Skeletal muscle satellite cell (primary cell): ENCODE measurements at regions not wholly inside any gene's neighbourhood (a gene's known extent, or its start where the extent isn't known, plus 50 kb on each side); places are given as distances from the start of the nearest gene placed in this dataset.

ENCODE experiments used
- H3K27me3 ChIP-seq: 2 replicates; pipeline ENCODE4 v1.7.0; 2013; ENCODE audit warnings: low read length; ENCODE audit not compliant: control insufficient read depth, insufficient read depth
- H3K36me3 ChIP-seq: 2 replicates; pipeline ENCODE4 v1.7.0; 2013; ENCODE audit warnings: mild to moderate bottlenecking, control low read depth, low read length; ENCODE audit not compliant: insufficient read depth
- H3K4me1 ChIP-seq: 2 replicates; pipeline ENCODE4 v1.7.0; 2013; ENCODE audit warnings: low read length; ENCODE audit not compliant: control insufficient read depth, insufficient read depth
- H3K4me2 ChIP-seq: 2 replicates; pipeline ENCODE4 v1.7.0; 2013; ENCODE audit warnings: mild to moderate bottlenecking, low read length
- H3K4me3 ChIP-seq: 2 replicates; pipeline ENCODE4 v1.7.0; 2013; ENCODE audit warnings: low read length
- H3K9ac ChIP-seq: 2 replicates; pipeline ENCODE4 v1.7.0; 2013; ENCODE audit warnings: mild to moderate bottlenecking, low read depth, low read length, moderate library complexity
- H3K9me3 ChIP-seq: replicated peaks from 2 replicates; pipeline ENCODE4 v1.7.0; 2013; ENCODE audit warnings: mild to moderate bottlenecking, control low read depth, low read length

DNA sequence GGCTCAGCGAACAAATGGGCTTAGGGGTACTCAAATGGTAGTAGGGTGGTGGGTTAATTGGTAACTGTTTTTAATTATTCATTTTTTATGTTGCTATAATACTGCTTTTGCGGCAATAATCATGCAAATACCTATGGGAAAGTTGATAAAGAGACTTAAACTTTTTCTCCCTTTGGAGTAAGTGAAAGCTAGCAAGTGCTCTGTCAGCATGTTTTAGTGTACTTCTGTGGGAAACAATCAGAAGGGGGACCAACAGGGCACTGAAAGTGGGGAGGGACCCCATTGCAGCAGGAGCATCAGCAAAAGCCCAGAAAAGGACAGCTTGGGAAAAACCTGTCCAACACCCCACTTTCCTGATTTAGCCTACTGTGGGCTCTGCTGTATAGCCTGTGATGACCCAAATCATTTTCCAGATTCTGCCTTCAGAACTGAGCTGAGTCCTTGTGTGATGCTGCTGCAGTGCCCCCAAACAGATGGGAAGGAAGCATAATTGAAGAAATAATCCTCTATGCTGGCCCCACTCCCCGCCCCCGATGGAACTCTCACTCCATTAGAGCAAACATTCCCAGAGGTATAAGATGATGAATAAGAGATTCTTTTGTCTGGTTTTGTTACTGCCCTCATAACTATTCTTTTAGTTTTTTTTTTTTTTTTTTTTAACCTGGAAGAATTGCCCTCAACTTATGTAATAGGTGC lies 322.8 kb downstream of the CD83 start:
- H3K9ac ChIP-seq = no peak overlapping the region
- no peak overlapping the region for H3K4me3 ChIP-seq
- H3K27me3 ChIP-seq = no peaks in the 10 kb centered on the region
- H3K4me1 ChIP-seq = peaks cover 4% of the 10 kb centered on the region
- H3K36me3 ChIP-seq = no peaks in the 10 kb centered on the region
- no peaks in the 10 kb centered on the region for H3K9me3 ChIP-seq
- no peak overlapping the region for H3K4me2 ChIP-seq

DNA sequence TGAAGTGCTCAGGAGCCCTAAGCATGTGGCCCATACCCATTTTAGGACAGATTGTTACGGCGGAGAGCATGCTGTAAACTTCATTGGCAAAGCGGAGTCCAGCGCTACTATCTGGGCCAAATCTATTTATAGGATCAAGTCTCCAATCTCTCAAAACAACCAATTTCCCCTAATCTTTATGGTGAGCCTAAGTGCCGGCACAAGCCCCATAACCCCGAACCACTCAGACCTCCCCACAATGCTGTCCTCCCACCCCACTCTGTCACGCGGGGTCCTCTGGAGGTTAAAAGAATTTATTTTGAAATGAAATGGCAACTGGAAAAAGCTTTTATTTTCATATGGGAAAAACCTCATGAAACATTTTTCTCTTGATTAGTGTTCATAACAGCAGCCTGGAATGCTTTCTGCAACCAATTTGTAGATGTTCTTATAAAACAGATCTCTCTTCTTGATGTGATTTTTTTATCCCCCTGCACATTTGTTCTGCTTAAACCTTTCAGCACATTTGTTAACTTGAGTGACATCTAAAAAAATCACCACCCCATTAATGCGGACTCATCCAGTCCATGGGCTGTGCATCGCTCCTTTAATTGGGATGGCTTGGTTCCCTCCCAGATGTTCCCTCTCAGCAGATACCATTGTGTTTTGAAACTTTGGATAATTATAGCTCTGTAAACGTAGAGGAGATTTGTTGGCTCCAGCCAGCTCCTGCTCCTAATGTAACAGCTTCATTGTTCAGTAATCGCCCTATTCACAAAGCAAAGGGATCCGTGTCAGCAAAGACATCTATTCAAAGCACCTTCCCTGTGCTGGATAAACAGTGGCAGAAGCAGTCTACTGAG lies 323.6 kb downstream of the CD83 start:
- Histone ChIP-seq H3K36me3 (no peaks in the 10 kb centered on the region), H3K9me3 (no peaks in the 10 kb centered on the region), H3K4me1 (peaks cover 4% of the 10 kb centered on the region), H3K27me3 (no peaks in the 10 kb centered on the region), H3K4me3 (no peak overlapping the region), H3K4me2 (no peak overlapping the region), H3K9ac (no peak overlapping the region)

DNA sequence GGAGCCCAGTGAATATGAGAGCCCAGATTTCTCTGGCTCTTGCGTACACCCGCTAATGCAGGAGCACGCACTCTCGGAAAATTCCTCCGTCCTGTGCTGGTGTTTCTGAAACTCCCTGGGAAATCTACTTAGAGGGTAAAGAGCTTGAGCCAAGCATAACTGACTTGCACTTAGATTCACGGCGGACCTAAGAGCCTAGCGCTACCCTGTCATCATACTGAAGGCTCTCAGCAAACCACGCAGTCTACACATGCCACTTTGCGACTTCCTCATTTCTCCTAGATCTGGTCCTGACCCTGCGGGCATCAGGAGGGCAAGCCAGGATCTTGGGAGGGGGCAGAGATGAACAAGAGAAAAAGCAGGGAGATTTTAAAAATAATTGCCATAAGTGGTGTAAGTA lies 324.7 kb downstream of the CD83 start:
- H3K4me1 ChIP-seq = peaks cover 4% of the 10 kb centered on the region
- no peaks in the 10 kb centered on the region for H3K9me3 ChIP-seq
- no peak overlapping the region for H3K4me2 ChIP-seq
- no peaks in the 10 kb centered on the region for H3K27me3 ChIP-seq
- no peaks in the 10 kb centered on the region for H3K36me3 ChIP-seq
- no peak overlapping the region for H3K4me3 ChIP-seq
- H3K9ac ChIP-seq = no peak overlapping the region

DNA sequence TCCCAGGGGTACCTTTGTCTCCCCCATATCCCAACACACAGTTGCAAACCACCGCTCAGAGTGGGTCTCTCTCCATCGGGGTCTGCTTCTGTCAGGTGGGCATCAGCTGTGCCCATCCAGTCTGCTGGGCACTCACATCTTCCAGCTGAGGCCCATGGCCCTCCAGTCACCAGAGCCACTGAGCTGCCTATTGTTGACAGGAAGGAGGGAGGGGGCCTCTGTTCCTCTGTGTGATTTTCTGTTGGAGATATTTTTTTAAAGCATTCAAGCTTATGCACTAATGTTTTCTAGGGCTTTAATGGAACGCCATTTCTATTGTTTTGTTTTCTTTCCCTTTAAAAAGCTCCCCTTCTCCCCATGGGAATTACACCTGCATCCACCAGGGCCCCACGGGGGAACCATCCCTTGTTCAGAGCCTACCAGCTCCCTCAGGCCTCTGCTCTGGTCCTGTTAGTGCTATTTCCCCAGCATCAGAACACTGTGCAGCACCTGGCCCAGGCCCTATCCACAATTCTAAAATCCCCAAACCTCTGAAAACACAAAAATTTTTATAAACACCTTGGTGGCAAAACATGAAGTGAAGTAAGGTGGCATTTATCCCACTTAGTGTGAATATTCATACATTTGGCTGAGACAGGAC lies 326.2 kb downstream of the CD83 start:
- Histone ChIP-seq H3K4me2 (no peak overlapping the region), H3K27me3 (no peaks in the 10 kb centered on the region), H3K9me3 (no peaks in the 10 kb centered on the region), H3K4me1 (peaks cover 4% of the 10 kb centered on the region), H3K4me3 (no peak overlapping the region), H3K36me3 (no peaks in the 10 kb centered on the region), H3K9ac (no peak overlapping the region)

DNA sequence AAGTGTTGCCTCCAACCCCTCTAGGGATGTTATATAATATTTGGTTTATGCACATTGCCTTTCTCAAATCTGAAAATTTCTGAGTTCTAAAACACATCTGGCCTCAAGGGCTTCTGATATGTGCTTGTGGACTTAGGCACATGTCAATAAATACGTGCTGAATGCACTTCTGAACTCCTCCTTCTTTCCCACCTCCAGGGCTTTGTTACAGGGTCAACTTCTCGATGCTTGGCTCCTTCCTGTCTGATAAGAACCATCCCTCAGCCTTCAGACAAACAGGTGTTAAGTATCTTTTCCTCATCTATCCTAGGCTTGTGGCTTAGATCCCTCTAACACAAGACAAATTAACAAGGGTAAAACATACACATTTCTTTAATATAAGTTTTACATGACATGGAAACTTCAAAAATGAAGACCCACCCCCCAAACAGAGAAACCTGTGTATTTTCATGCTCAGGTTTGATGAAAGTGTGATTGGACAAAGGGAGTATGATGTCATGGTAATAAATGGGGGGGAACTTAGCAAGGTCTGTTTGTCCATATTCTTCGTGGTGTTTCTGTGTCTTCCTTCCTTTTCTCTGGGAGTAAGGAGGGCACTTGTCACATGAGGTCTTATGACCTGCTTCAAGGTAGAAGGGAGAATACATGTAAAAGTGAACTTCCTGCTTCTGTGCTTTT lies 326.9 kb downstream of the CD83 start:
- Histone ChIP-seq H3K36me3 (no peaks in the 10 kb centered on the region), H3K27me3 (no peaks in the 10 kb centered on the region), H3K4me2 (no peak overlapping the region), H3K9ac (no peak overlapping the region), H3K4me1 (peaks cover 4% of the 10 kb centered on the region), H3K4me3 (no peak overlapping the region), H3K9me3 (no peaks in the 10 kb centered on the region)

DNA sequence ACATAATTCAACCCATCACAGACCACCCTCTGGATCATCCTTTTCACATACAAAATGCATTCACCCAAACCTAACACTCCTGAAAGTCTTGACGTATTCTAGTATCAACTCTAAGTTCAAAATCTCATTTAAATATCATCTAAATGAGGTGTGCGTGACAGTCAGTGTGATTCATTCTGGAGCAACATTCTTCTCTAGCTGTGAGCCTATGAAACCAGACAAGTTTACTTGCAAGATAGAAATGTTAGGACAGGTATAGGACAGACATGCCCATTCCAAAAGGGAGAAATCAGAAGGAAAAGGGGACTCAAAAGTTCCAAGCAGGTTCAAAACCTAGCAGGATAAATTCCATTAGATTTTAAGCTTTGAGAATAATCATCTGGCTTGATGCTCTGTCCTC lies 329.7 kb downstream of the CD83 start:
- H3K4me1 ChIP-seq = no peaks in the 10 kb centered on the region
- H3K4me2 ChIP-seq = no peak overlapping the region
- no peaks in the 10 kb centered on the region for H3K9me3 ChIP-seq
- H3K9ac ChIP-seq = no peak overlapping the region
- no peaks in the 10 kb centered on the region for H3K36me3 ChIP-seq
- H3K27me3 ChIP-seq = no peaks in the 10 kb centered on the region
- no peak overlapping the region for H3K4me3 ChIP-seq

DNA sequence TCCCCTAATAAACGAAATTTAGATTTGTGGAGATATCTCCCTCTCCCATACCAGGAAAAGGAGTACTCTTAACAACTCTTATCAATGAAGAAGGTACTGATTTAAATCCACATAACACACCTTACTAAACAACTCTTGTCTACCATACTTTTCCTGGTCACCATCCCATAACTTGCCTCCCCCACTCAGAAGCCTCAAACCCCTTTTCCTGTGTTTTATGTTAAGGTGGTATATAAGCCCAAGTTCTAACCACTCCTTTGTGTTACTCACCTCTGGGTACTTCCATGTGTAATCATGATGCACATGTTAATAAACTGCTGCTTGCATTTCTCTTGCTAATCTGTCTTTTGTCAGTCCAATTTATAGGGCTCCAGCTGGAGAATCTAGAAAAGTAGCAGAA lies 330.7 kb downstream of the CD83 start:
- no peak overlapping the region for H3K4me2 ChIP-seq
- H3K36me3 ChIP-seq = no peaks in the 10 kb centered on the region
- H3K9ac ChIP-seq = no peak overlapping the region
- H3K4me1 ChIP-seq = no peaks in the 10 kb centered on the region
- no peak overlapping the region for H3K4me3 ChIP-seq
- H3K27me3 ChIP-seq = no peaks in the 10 kb centered on the region
- H3K9me3 ChIP-seq = no peaks in the 10 kb centered on the region

DNA sequence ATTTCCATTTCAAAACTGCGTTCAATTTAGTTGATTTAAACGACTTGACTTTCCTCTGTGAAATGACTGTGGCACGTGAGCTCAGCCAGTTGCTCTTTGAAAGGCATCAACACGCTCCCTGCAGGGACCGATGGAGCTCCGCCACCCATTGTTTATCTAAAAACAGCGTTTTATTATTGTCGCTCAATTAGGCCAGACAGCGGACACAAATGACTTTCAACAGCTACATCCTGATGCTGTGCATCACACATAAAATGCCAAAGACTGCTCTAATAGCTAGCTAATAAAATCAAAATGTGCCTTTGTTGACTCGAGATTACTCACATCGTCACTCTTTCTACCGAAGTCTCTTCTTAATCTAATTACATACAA lies 332.5 kb downstream of the CD83 start:
- no peaks in the 10 kb centered on the region for H3K27me3 ChIP-seq
- no peak overlapping the region for H3K9ac ChIP-seq
- no peak overlapping the region for H3K4me2 ChIP-seq
- no peaks in the 10 kb centered on the region for H3K9me3 ChIP-seq
- H3K36me3 ChIP-seq = no peaks in the 10 kb centered on the region
- no peak overlapping the region for H3K4me3 ChIP-seq
- no peaks in the 10 kb centered on the region for H3K4me1 ChIP-seq

DNA sequence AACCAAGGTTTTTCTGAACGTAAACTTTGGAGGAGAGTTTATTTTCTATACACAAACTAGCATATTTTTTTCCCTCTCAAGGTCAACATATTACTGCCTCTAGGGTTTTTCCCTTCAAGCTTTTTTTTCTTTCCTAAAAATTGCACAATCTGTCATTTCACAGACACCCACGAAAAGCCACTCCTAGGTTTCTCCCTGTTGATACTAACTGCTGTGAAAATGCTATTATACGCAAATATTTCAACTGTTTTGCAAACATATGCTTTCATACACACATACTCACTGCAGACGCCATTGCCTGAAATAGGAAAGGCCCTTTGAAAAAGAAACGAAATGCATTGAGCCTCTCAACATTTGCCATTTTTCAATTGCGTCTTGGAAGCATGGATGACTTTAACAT lies 333.0 kb downstream of the CD83 start:
- no peak overlapping the region for H3K9ac ChIP-seq
- H3K27me3 ChIP-seq = no peaks in the 10 kb centered on the region
- H3K36me3 ChIP-seq = no peaks in the 10 kb centered on the region
- no peaks in the 10 kb centered on the region for H3K9me3 ChIP-seq
- H3K4me2 ChIP-seq = no peak overlapping the region
- no peaks in the 10 kb centered on the region for H3K4me1 ChIP-seq
- no peak overlapping the region for H3K4me3 ChIP-seq

DNA sequence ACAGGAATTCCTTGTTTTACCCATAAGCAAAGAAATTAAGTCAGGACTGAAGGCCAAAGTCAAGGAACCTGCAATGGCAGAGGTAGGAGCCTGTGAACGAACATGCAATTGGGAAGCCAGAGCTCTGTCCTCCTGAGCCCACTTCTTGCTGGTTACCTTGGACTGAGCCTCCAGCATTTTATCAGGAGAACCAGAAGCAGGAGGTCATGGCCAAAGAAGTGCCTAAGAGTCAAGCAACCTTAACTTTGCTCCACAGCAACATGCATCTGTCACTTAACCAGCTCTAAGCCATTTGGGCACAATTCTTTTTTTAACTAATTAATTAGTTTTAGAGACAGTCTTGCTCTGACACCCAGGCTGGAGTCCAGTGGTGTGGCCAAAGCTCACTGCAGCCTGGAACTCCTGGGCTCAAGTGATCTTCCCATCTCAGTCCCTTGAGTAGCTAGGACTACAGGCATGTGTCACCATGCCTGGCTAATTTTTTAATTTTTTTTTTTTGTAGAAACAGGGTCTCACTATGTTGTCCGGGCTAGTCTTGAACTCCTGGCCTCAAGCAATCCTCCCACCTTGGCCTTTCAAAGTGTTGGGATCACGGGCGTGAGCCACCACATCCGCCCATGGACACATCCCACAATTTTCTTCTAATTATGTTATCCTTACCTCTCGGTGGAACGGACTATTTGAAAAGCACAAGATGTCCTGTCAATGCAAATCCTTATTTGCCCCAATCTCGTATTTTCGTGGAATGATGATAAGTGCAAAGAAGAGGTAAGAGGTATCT lies 334.2 kb downstream of the CD83 start:
- Histone ChIP-seq H3K4me3 (no peak overlapping the region), H3K36me3 (no peaks in the 10 kb centered on the region), H3K4me2 (no peak overlapping the region), H3K9ac (no peak overlapping the region), H3K9me3 (no peaks in the 10 kb centered on the region), H3K27me3 (no peaks in the 10 kb centered on the region), H3K4me1 (no peaks in the 10 kb centered on the region)
